HL-60 (cell line): ENCODE measurements at regions not wholly inside any gene's neighbourhood (a gene's known extent, or its start where the extent isn't known, plus 50 kb on each side); places are given as distances from the start of the nearest gene placed in this dataset.

ENCODE experiments used
- DNase-seq, 2 experiments: peaks; one replicate each; pipeline ENCODE4 v3.0.0-alpha.2; 2010 to 2020; ENCODE audit warnings: low read depth in 1 of 2, low spot score in 1 of 2
- H3K27ac ChIP-seq: fragments of 250-450 bp; sonication (Bioruptor Pico); replicated peaks from 2 replicates; pipeline ENCODE4 v1.5.1; 2020; ENCODE audit warnings: mild to moderate bottlenecking, moderate library complexity
- H3K27me3 ChIP-seq: fragments of 250-450 bp; sonication (Bioruptor Pico); 2 replicates; pipeline ENCODE4 v1.5.1; 2021; ENCODE audit warnings: mild to moderate bottlenecking, moderate library complexity; ENCODE audit not compliant: insufficient read depth, poor library complexity, severe bottlenecking
- H3K4me3 ChIP-seq: replicated peaks from 2 replicates; pipeline ENCODE4 v1.5.1; 2011; ENCODE audit warnings: mild to moderate bottlenecking, control low read depth, low read length; ENCODE audit not compliant: insufficient read depth
- GABPA ChIP-seq: IDR thresholded peaks from 2 replicates; pipeline ENCODE4 v1.6.1; 2012; ENCODE audit warnings: low read depth
- POLR2AphosphoS5 ChIP-seq: IDR thresholded peaks from 2 replicates; pipeline ENCODE4 v1.6.1; 2012; ENCODE audit warnings: low read depth
- REST ChIP-seq: IDR thresholded peaks from 2 replicates; pipeline ENCODE4 v1.6.1; 2012; ENCODE audit warnings: low read depth; ENCODE audit not compliant: insufficient replicate concordance
- SPI1 ChIP-seq: IDR thresholded peaks from 2 replicates; pipeline ENCODE4 v1.6.1; 2012; ENCODE audit warnings: low read depth, mild to moderate bottlenecking, borderline replicate concordance
- TF ChIP-seq, protein P1 (sequence below): IDR thresholded peaks from one replicate; pipeline ENCODE4 v1.5.1; 2011; ENCODE audit warnings: low read length, control low read depth, inconsistent platforms; ENCODE audit not compliant: insufficient read depth

GRCh38 chr16:26651884-26652283 lies 414.8 kb upstream of the C16orf82 start:
- no peak for DNase-seq
- H3K4me3 ChIP-seq, result no peak overlapping the region
- no peaks in the 10 kb centered on the region for H3K27me3 ChIP-seq
- TF ChIP-seq POLR2AphosphoS5, result no peak
- TF ChIP-seq GABPA, result no peak
- TF ChIP-seq, protein P1, sequence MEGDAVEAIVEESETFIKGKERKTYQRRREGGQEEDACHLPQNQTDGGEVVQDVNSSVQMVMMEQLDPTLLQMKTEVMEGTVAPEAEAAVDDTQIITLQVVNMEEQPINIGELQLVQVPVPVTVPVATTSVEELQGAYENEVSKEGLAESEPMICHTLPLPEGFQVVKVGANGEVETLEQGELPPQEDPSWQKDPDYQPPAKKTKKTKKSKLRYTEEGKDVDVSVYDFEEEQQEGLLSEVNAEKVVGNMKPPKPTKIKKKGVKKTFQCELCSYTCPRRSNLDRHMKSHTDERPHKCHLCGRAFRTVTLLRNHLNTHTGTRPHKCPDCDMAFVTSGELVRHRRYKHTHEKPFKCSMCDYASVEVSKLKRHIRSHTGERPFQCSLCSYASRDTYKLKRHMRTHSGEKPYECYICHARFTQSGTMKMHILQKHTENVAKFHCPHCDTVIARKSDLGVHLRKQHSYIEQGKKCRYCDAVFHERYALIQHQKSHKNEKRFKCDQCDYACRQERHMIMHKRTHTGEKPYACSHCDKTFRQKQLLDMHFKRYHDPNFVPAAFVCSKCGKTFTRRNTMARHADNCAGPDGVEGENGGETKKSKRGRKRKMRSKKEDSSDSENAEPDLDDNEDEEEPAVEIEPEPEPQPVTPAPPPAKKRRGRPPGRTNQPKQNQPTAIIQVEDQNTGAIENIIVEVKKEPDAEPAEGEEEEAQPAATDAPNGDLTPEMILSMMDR, result no peak
- no peak for TF ChIP-seq REST
- TF ChIP-seq SPI1, result no peak
- no peak overlapping the region for H3K27ac ChIP-seq

DNA sequence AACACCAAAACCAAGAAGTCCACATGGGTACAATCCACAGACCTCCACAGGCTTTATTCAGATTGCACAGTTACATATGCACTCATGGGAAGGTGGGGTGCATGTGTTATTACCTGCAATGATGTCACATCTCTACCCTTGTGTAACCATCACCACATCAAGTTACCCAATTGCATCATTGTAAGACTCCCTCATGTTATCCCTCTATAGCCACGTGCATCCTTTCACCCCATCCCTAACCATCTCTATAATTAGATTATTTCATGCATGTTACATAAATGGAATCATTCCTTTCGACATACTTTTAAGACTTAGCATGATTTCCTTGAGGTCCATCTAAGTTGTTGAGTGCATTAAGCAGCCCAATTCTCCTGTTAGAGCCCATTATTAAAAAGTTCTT lies 408.2 kb upstream of the C16orf82 start:
- H3K4me3 ChIP-seq, result no peak overlapping the region
- no peak overlapping the region for H3K27ac ChIP-seq
- TF ChIP-seq SPI1, result no peak
- TF ChIP-seq, protein P1, result no peak
- TF ChIP-seq POLR2AphosphoS5, result no peak
- no peak for TF ChIP-seq REST
- no peak for TF ChIP-seq GABPA
- DNase-seq, result no peak
- H3K27me3 ChIP-seq, result peaks cover 2% of the 10 kb centered on the region

DNA sequence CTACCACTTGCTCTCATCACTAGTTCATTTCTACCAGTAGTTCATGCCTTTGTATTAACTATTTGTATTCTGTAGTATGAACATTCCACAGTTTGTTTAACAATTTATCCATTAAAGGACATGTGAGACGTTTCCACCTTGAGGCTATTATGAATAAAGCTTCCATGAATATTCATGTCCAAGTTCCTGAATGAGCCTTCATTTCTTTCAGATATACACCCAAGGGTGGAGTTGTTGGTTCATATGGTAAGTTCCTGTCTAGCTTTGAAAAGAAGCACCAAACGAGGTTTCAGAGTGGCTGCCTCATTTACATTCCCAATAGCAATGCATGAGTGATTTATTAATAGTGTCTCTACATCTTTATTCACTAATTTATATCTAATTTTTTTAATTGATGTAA lies 407.8 kb upstream of the C16orf82 start:
- no peak for TF ChIP-seq GABPA
- no peak for TF ChIP-seq POLR2AphosphoS5
- TF ChIP-seq REST, result no peak
- TF ChIP-seq, protein P1, result no peak
- TF ChIP-seq SPI1, result no peak
- H3K4me3 ChIP-seq, result no peak overlapping the region
- no peak for DNase-seq

More for the DNA sequence above, 407.8 kb upstream of the C16orf82 start:
- no peak overlapping the region for H3K27ac ChIP-seq
- H3K27me3 ChIP-seq, result peaks cover 2% of the 10 kb centered on the region
